ENCODE measurements at regions not wholly inside any gene's neighbourhood (a gene's known extent, or its start where the extent isn't known, plus 50 kb on each side); places are given as distances from the start of the nearest gene placed in this dataset.
A peak's percentile ranks its signal among the peaks of the same experiment; 100 is the strongest.

DNA sequence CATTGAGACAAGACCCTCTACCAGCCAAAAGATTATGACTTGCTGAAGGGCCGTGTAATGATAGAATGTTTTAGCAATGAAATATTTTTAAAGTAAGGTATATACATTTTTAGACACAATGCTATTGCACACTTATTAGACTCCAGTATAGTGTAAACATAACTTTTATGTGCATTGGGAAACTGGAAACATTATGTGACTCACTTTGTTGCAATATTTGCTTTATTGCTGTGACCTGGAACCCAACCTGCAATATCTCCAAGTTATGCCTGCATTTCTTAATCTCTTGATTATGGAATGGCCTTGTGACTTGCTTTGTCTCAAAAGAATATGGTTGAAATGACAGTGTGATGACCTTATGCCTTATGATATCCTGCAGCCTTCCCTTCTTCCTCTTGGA lies 502.0 kb downstream of the EPHA4 start:
- ATAC-seq, result no peak

DNA sequence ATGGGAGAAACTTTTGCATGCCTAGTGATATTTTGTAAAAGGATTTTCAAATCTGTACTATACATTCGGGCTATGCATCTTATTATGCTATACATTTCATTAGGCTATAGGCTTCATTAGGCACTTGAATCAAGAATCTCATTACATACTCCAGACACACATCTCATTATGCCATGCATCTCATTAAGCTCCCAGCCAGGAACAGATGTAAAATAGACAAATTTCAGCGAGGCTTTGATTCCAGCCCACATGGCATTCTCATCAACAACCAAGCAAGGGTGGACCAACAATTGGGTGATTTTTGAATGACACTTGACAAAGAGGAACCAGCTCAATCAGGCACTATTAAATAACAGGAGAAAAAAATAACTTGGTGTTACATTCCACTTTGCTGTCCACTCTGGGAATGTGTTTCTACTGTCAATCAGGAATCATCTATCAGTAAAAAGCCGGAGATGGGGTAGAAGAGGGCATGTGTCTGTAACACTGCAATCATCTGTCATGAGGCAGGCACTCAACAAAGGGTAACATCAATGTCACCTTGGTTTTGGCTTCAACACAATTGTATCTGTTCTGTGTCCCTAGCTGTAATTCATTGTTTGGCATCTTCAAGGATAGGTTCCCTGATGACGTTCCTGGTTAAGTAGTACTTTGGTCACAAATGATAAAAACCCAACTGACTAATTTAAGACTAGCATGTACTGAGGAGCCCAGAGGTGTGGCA lies 498.6 kb downstream of the EPHA4 start:
- H3K27ac ChIP-seq, result no peak overlapping the region
- peaks cover 0 to 3% of the 10 kb centered on the region in 2 donors for H3K4me1 ChIP-seq
- ATAC-seq (no peak), DNase-seq (no peak)
- H3K9me3 ChIP-seq, result peaks cover 0 to 18% of the 10 kb centered on the region in 2 donors
- TF ChIP-seq CTCF (IDR thresholded peaks at IDR 0.05), result no peak
- intact Hi-C loops (cut with DNase I), result no loop called here
- no peaks in the 10 kb centered on the region for H3K27me3 ChIP-seq
- H3K36me3 ChIP-seq, result no peaks in the 10 kb centered on the region
- H3K4me3 ChIP-seq, result no peak overlapping the region

More for the DNA sequence above, 502.0 kb downstream of the EPHA4 start:
- Histone ChIP-seq H3K4me1 (peaks cover 0 to 3% of the 10 kb centered on the region in 2 donors), H3K27me3 (no peaks in the 10 kb centered on the region), H3K36me3 (no peaks in the 10 kb centered on the region), H3K27ac (no peak overlapping the region), H3K9me3 (peaks cover 0 to 17% of the 10 kb centered on the region in 2 donors), H3K4me3 (no peak overlapping the region)
- intact Hi-C loops (cut with DNase I), result no loop called here
- no peak for DNase-seq
- TF ChIP-seq CTCF (IDR thresholded peaks at IDR 0.05), result no peak

- H3K4me3 ChIP-seq, result no peak overlapping the region
- no peaks in the 10 kb centered on the region for H3K36me3 ChIP-seq
- DNase-seq (no peak), ATAC-seq (no peak)
- H3K9me3 ChIP-seq, result peaks cover 0 to 18% of the 10 kb centered on the region in 2 donors
- intact Hi-C loops (cut with DNase I), result no loop called here
- H3K4me1 ChIP-seq, result peaks cover 0 to 3% of the 10 kb centered on the region in 2 donors
- no peaks in the 10 kb centered on the region for H3K27me3 ChIP-seq
- no peak for TF ChIP-seq CTCF (IDR thresholded peaks at IDR 0.05)
- no peak overlapping the region for H3K27ac ChIP-seq
Measured at GRCh38 chr2:221074238-221074637, 497.9 kb downstream of the EPHA4 start.

DNA sequence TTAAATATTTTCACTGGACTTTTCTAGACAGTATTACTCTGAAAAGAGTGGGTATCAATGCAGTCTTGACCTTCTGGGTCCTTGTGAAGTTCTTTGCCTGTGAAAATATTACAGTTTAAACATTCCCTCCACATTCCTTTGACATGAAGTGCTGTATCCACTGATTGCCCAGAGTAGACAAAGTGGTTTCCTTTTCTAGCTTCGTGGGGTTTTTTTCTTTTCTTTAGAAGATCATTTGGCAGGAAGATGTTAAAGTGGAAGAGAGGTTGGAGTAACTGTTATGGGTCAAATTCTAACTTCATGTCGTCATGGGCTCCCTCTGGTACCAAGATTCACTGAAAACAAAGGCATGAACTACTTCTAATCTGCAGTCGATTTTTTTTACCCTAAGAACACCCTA lies 496.9 kb downstream of the EPHA4 start:
- Histone ChIP-seq H3K4me3 (no peak overlapping the region), H3K4me1 (peaks cover 0 to 3% of the 10 kb centered on the region in 2 donors), H3K36me3 (no peaks in the 10 kb centered on the region), H3K27ac (no peak overlapping the region), H3K27me3 (no peaks in the 10 kb centered on the region), H3K9me3 (peaks cover 0 to 16% of the 10 kb centered on the region in 2 donors)
- ATAC-seq (peak; percentile 66), DNase-seq (peak in 1 of 4 donors; percentile 16)
- intact Hi-C loops (cut with DNase I), result no loop called here
- TF ChIP-seq CTCF (IDR thresholded peaks at IDR 0.05), result no peak

DNA sequence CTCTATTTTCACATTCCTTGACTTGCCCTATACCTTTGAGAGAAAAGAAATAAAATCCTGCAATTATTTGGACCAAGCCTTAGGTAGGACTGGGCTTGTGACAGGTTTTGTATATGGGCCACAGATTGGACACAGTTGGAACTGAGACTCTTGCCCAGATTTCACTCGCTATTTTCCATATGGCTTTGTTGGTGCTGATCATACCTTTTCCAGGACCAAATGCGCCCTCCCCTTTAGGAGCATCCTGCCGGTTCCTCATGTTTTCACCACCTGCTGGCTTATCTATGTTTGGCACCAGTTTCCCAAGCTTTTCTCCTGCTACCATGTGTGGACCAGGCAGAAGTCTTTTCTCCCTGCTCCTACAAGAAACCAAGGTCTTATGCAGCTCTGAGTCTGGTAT lies 494.9 kb downstream of the EPHA4 start:
- DNase-seq (no peak), ATAC-seq (no peak)
- peaks cover 0 to 3% of the 10 kb centered on the region in 2 donors for H3K4me1 ChIP-seq
- no peaks in the 10 kb centered on the region for H3K36me3 ChIP-seq
- H3K4me3 ChIP-seq, result no peak overlapping the region
- H3K27me3 ChIP-seq, result no peaks in the 10 kb centered on the region
- intact Hi-C loops (cut with DNase I), result no loop called here
- no peak for TF ChIP-seq CTCF (IDR thresholded peaks at IDR 0.05)
- H3K9me3 ChIP-seq, result peaks cover 0 to 1% of the 10 kb centered on the region in 2 donors
- no peak overlapping the region for H3K27ac ChIP-seq
